ENCODE measurements at regions not wholly inside any gene's neighbourhood (a gene's known extent, or its start where the extent isn't known, plus 50 kb on each side); places are given as distances from the start of the nearest gene placed in this dataset.

DNA sequence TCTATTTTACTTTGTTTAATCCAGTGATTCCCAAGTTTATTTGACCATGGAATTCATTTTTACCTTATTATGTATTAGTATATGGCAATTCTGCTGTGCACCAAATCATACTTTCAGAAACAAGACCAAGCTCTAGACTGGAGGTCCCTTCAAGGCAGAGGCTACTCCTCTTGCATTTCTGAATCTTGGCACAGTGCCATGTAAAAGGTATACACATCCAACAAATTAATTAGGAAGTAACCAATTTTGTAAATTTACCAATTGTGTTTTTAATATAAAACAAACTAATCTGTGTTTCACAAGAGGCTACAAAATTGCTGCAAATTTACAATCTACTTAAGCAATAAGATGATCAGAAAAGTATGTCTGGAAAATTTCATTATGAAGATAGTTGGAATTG, 712.2 kb upstream of the HS3ST1 start:
- Histone ChIP-seq H4K20me1 (ENCODE audit: insufficient read depth) (no peaks in the 10 kb centered on the region), H3K4me3 (IDR thresholded peaks at IDR 0.05; ENCODE audit: insufficient read depth, low read depth, low read length) (no peak overlapping the region), H3K27ac (no peak overlapping the region), H3K9ac (no peak overlapping the region), H3K36me3 (ENCODE audit: insufficient read depth) (no peaks in the 10 kb centered on the region), H3K4me1 (ENCODE audit: low read depth, poor library complexity, severe bottlenecking) (no peaks in the 10 kb centered on the region), H3K79me2 (ENCODE audit: insufficient read depth, low read depth) (no peaks in the 10 kb centered on the region), H3K4me2 (no peak overlapping the region), H2AFZ (ENCODE audit: low read depth) (no peak overlapping the region), H3K27me3 (ENCODE audit: insufficient read depth, low read depth) (no peaks in the 10 kb centered on the region)
- TF ChIP-seq, protein P1, sequence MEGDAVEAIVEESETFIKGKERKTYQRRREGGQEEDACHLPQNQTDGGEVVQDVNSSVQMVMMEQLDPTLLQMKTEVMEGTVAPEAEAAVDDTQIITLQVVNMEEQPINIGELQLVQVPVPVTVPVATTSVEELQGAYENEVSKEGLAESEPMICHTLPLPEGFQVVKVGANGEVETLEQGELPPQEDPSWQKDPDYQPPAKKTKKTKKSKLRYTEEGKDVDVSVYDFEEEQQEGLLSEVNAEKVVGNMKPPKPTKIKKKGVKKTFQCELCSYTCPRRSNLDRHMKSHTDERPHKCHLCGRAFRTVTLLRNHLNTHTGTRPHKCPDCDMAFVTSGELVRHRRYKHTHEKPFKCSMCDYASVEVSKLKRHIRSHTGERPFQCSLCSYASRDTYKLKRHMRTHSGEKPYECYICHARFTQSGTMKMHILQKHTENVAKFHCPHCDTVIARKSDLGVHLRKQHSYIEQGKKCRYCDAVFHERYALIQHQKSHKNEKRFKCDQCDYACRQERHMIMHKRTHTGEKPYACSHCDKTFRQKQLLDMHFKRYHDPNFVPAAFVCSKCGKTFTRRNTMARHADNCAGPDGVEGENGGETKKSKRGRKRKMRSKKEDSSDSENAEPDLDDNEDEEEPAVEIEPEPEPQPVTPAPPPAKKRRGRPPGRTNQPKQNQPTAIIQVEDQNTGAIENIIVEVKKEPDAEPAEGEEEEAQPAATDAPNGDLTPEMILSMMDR (conservative IDR thresholded peaks at IDR 0.05; ENCODE audit: low read depth, low read length) = no peak

DNA sequence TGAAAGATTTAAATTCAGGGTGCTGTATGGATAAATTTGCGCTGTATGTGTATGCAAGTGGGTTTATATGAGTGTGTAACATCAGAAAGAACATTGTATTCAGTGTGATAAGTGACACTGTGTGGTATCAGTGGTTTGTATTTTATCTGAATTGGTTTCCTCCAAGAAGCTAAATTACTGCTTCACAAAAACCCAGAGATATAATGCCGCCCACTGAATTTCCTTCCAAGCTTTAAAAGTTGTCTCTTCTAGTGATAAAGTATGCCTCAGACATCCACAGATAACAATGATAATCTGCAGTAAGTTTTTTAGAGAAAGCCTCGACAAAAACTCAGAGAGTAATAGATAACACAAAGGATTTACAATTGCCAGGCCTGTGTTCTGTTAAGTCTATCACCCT, 710.6 kb upstream of the HS3ST1 start:
- Histone ChIP-seq H2AFZ (ENCODE audit: low read depth) (no peak overlapping the region), H3K4me2 (no peak overlapping the region), H3K4me3 (IDR thresholded peaks at IDR 0.05; ENCODE audit: insufficient read depth, low read depth, low read length) (no peak overlapping the region), H3K36me3 (ENCODE audit: insufficient read depth) (no peaks in the 10 kb centered on the region), H4K20me1 (ENCODE audit: insufficient read depth) (no peaks in the 10 kb centered on the region), H3K27me3 (ENCODE audit: insufficient read depth, low read depth) (no peaks in the 10 kb centered on the region), H3K27ac (no peak overlapping the region), H3K4me1 (ENCODE audit: low read depth, poor library complexity, severe bottlenecking) (no peaks in the 10 kb centered on the region), H3K9ac (no peak overlapping the region), H3K79me2 (ENCODE audit: insufficient read depth, low read depth) (no peaks in the 10 kb centered on the region)
- TF ChIP-seq, protein P1 (conservative IDR thresholded peaks at IDR 0.05; ENCODE audit: low read depth, low read length) = no peak

DNA sequence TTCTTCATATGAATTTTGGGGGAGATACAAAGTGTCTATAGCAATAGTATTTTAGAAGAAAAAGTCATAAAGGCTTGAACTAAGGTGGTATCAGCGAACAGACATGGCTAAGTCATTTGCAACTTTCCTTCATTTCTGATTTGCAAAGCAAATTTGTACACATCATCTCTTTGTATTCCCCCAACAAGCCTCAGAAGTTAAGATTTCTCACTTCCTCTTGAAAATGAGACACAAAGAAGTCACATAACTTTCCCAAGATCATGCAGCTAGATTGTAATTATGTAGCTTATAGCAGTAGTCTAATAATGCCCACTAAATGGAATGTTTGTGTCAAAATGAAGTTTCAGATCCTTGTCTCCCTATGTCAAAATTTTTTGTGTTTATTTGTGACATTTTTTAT, 709.8 kb upstream of the HS3ST1 start:
- TF ChIP-seq, protein P1 (conservative IDR thresholded peaks at IDR 0.05; ENCODE audit: low read depth, low read length) = no peak
- no peak overlapping the region for H3K4me2 ChIP-seq
- no peaks in the 10 kb centered on the region for H3K27me3 ChIP-seq (ENCODE audit: insufficient read depth, low read depth)

DNA sequence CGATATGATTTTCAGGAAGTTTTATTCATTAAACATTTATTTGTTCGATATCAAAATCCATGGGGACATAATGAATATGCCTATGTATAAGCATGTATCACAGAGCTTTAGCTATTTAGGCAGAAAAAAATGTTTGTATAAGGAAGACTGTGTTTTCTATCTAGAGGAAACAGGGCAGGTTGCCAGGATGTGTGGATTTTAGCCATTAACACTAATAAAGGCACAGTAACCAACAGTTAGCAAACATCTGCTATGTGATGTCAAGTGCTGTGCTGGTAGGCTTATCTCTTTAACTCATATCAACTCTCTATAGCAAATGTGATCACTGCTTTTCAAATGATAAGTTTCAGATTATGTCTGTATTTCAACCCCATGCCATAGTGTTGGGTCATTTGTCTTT, 708.9 kb upstream of the HS3ST1 start:
- H4K20me1 ChIP-seq (ENCODE audit: insufficient read depth) = no peaks in the 10 kb centered on the region
- no peaks in the 10 kb centered on the region for H3K4me1 ChIP-seq (ENCODE audit: low read depth, poor library complexity, severe bottlenecking)
- no peak overlapping the region for H3K9ac ChIP-seq
- no peak overlapping the region for H3K4me3 ChIP-seq (IDR thresholded peaks at IDR 0.05; ENCODE audit: insufficient read depth, low read depth, low read length)
- H3K36me3 ChIP-seq (ENCODE audit: insufficient read depth) = no peaks in the 10 kb centered on the region
- no peak overlapping the region for H3K4me2 ChIP-seq
- no peak overlapping the region for H2AFZ ChIP-seq (ENCODE audit: low read depth)
- H3K79me2 ChIP-seq (ENCODE audit: insufficient read depth, low read depth) = no peaks in the 10 kb centered on the region
- H3K27me3 ChIP-seq (ENCODE audit: insufficient read depth, low read depth) = no peaks in the 10 kb centered on the region
- TF ChIP-seq, protein P1 (conservative IDR thresholded peaks at IDR 0.05; ENCODE audit: low read depth, low read length) = no peak
- H3K27ac ChIP-seq = no peak overlapping the region

More for the DNA sequence above, 709.8 kb upstream of the HS3ST1 start:
- Histone ChIP-seq H3K9ac (no peak overlapping the region), H3K79me2 (ENCODE audit: insufficient read depth, low read depth) (no peaks in the 10 kb centered on the region), H3K27ac (no peak overlapping the region), H3K4me3 (IDR thresholded peaks at IDR 0.05; ENCODE audit: insufficient read depth, low read depth, low read length) (no peak overlapping the region), H3K36me3 (ENCODE audit: insufficient read depth) (no peaks in the 10 kb centered on the region), H4K20me1 (ENCODE audit: insufficient read depth) (no peaks in the 10 kb centered on the region), H3K4me1 (ENCODE audit: low read depth, poor library complexity, severe bottlenecking) (no peaks in the 10 kb centered on the region), H2AFZ (ENCODE audit: low read depth) (no peak overlapping the region)

Data from KMS-11 (cell line).